Endothelial cell of umbilical vein (primary cell): ENCODE measurements at regions not wholly inside any gene's neighbourhood (a gene's known extent, or its start where the extent isn't known, plus 50 kb on each side); places are given as distances from the start of the nearest gene placed in this dataset.

Experiments used
- BruUV-seq: library from RNA; stranded (reverse); fragments of 400-500 nt; replicated peaks from 2 replicates; lab custom pipeline; 2021; lab: Mats Ljungman, UMichigan
- CTCF ChIA-PET: fragments of 300-600, 350-600 bp; sonication (Branson Sonifier 250); formaldehyde crosslinking; loops from one replicate; lab custom pipeline; 2021; ENCODE audit warnings: antibody characterized with exemption, inconsistent platforms; lab: Charles Lee
- POLR2A ChIA-PET: fragments of 300-600, 350-600 bp; sonication (Branson Sonifier 250); formaldehyde crosslinking; loops from one replicate; lab custom pipeline; 2021; ENCODE audit warnings: antibody characterized with exemption, inconsistent platforms; lab: Charles Lee
- DNase-seq: peaks from one replicate; pipeline ENCODE4 v3.0.0-alpha.2; 2011; ENCODE audit warnings: low read depth, low spot score
- FAIRE-seq: peaks from 2 replicates; lab custom pipeline; 2011; peaks lifted over from hg19 to GRCh38; lab: Jason Lieb, UNC
- H2AFZ ChIP-seq: 2 replicates; pipeline ENCODE4 v1.6.0; 2012; ENCODE audit warnings: low read depth, low read length, control low read depth, inconsistent platforms
- H3K27ac ChIP-seq: 2 replicates; pipeline ENCODE4 v1.5.1; 2011; ENCODE audit warnings: low read depth, mild to moderate bottlenecking, control low read depth, low read length, moderate library complexity; ENCODE audit not compliant: insufficient read depth
- H3K27me3 ChIP-seq, 2 experiments: 2 replicates each; pipeline versions ENCODE4 v1.6.0 to v1.6.1; 2011; ENCODE audit warnings: low read length in 2 of 2, mixed read lengths in 1 of 2; ENCODE audit not compliant: control insufficient read depth in 2 of 2, insufficient read depth in 2 of 2
- H3K36me3 ChIP-seq, 2 experiments: 2 replicates in 1 of 2; 3 replicates in 1 of 2; pipeline ENCODE4 v1.5.1; 2011; ENCODE audit warnings: low read length in 2 of 2, mild to moderate bottlenecking in 1 of 2, moderate library complexity in 1 of 2; ENCODE audit not compliant: control insufficient read depth in 2 of 2, insufficient read depth in 2 of 2; ENCODE audit errors: extremely low read depth in 1 of 2
- H3K4me1 ChIP-seq: 3 replicates; pipeline ENCODE4 v1.5.1; 2011; ENCODE audit warnings: mild to moderate bottlenecking, low read length; ENCODE audit not compliant: control insufficient read depth, insufficient read depth; ENCODE audit errors: extremely low read depth
- H3K4me2 ChIP-seq: 2 replicates; pipeline ENCODE4 v1.6.1; 2011; ENCODE audit warnings: low read length, control low read depth, mixed read lengths; ENCODE audit not compliant: insufficient read depth
- H3K4me3 ChIP-seq, 3 experiments: fragments of 200-600 bp in 1 of 3; sonication (generic), shearing (Covaris generic) in 1 of 3; replicated peaks in 1 of 3; 2 replicates each; pipeline ENCODE4 v1.5.1; 2011 to 2016; ENCODE audit warnings: control low read depth in 3 of 3, low read length in 3 of 3, mild to moderate bottlenecking in 2 of 3, inconsistent platforms in 1 of 3, low read depth in 1 of 3, moderate library complexity in 1 of 3; ENCODE audit not compliant: insufficient read depth in 1 of 3
- H3K79me2 ChIP-seq: 2 replicates; pipeline ENCODE4 v1.6.0; 2012; ENCODE audit warnings: low read length, inconsistent platforms; ENCODE audit not compliant: control insufficient read depth, insufficient read depth
- H3K9ac ChIP-seq: replicated peaks from 2 replicates; pipeline ENCODE3; 2011; ENCODE audit warnings: low read length, control low read depth; ENCODE audit not compliant: insufficient read depth; ENCODE audit errors: extremely low read depth
- H3K9me1 ChIP-seq: replicated peaks from 3 replicates; pipeline ENCODE4 v1.6.0; 2011; ENCODE audit warnings: mild to moderate bottlenecking, low read length; ENCODE audit not compliant: control insufficient read depth, insufficient read depth; ENCODE audit errors: extremely low read depth
- H3K9me3 ChIP-seq: replicated peaks from 2 replicates; pipeline ENCODE4 v1.5.1; 2012; ENCODE audit warnings: low read length, inconsistent platforms; ENCODE audit not compliant: control insufficient read depth, insufficient read depth
- H4K20me1 ChIP-seq: replicated peaks from 2 replicates; pipeline ENCODE3; 2011; ENCODE audit warnings: mild to moderate bottlenecking, low read length; ENCODE audit not compliant: control insufficient read depth, insufficient read depth; ENCODE audit errors: extremely low read depth
- CTCF ChIP-seq, 2 donors: IDR thresholded peaks; 1 replicate in 1 of 2; 2 replicates in 1 of 2; pipeline ENCODE4 v1.5.1; 2011; ENCODE audit warnings: low read length in 2 of 2, mild to moderate bottlenecking in 2 of 2, moderate library complexity in 2 of 2, control low read depth in 1 of 2, inconsistent platforms in 1 of 2, low read depth in 1 of 2; ENCODE audit not compliant: insufficient read depth in 1 of 2; ENCODE audit errors: extremely low read depth in 1 of 2
- FOS ChIP-seq: IDR thresholded peaks from 2 replicates; pipeline ENCODE4 v1.6.1; 2011; ENCODE audit warnings: mild to moderate bottlenecking, low read length, moderate library complexity, borderline replicate concordance; ENCODE audit not compliant: insufficient read depth
- POLR2A ChIP-seq: IDR thresholded peaks from 2 replicates; pipeline ENCODE4 v1.6.1; 2012; ENCODE audit warnings: low read depth, mild to moderate bottlenecking, control low read depth, low read length
- POLR2AphosphoS5 ChIP-seq: IDR thresholded peaks from 2 replicates; pipeline ENCODE4 v1.6.1; 2012; ENCODE audit warnings: low read depth, mild to moderate bottlenecking, control low read depth, low read length, moderate library complexity; ENCODE audit not compliant: insufficient read depth
- dilution Hi-C: fragments of 300-500 bp; cut with MboI; formaldehyde crosslinking; loops from one replicate; pipeline ENCODE4 v1.15.0; 2019; ENCODE audit warnings: low sequenced_read_pairs; ENCODE audit not compliant: extremely low pct_ligation_motif_present
- intact Hi-C: fragments of 100-400 bp; cut with micrococcal nuclease; formaldehyde crosslinking; loops from one replicate; pipeline ENCODE4 v1.10.0; 2022
- TF ChIP-seq, protein P1 (sequence below): IDR thresholded peaks from 2 replicates; pipeline ENCODE4 v1.6.1; 2011; ENCODE audit not compliant: insufficient read depth, insufficient read length

DNA sequence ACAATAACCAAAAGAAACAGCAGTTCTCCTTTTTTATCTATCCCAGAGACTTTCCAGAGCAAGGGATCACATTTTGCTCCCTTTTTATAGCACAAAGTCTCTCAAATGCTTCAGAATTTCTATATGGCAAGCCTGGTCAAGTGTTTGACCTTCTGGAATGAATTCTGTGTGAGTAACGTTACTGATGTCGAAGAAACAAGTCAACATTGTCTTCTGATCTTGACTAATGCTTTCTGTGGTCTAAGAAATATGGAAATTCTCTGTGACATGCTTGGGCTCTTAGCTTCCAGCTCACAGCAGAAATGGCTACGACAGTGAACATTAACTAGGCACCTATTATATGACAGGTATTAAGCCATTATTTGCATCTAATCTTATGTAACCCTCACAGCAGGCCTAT, 411.7 kb downstream of the CADM1 start:
- H3K79me2 ChIP-seq, result no peaks in the 10 kb centered on the region
- no peaks in the 10 kb centered on the region for H3K9me1 ChIP-seq
- POLR2A ChIA-PET, result no interaction called here
- no peak for TF ChIP-seq POLR2AphosphoS5
- no peak for TF ChIP-seq FOS
- TF ChIP-seq, protein P1, sequence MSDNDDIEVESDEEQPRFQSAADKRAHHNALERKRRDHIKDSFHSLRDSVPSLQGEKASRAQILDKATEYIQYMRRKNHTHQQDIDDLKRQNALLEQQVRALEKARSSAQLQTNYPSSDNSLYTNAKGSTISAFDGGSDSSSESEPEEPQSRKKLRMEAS, result no peak
- TF ChIP-seq CTCF (IDR thresholded peaks at IDR 0.05; ENCODE audit: extremely low read depth in 1 of 2, insufficient read depth in 1 of 2, low read depth in 1 of 2, low read length in 2 of 2), result no peak
- TF ChIP-seq POLR2A, result no peak
- H3K9ac ChIP-seq, result no peak overlapping the region
- no peak overlapping the region for H3K4me3 ChIP-seq
- H3K9me3 ChIP-seq, result no peaks in the 10 kb centered on the region
- no peaks in the 10 kb centered on the region for H3K4me1 ChIP-seq
- no TSS peak for BruUV-seq
- CTCF ChIA-PET, result no interaction called here
- DNase-seq, result no peak
- no peaks in the 10 kb centered on the region for H3K27me3 ChIP-seq
- H3K27ac ChIP-seq, result no peak overlapping the region
- H3K36me3 ChIP-seq, result no peaks in the 10 kb centered on the region
- dilution Hi-C loops, result no loop called here
- FAIRE-seq, result no peak
- H2AFZ ChIP-seq, result no peak overlapping the region
- no peak overlapping the region for H3K4me2 ChIP-seq
- intact Hi-C loops, result no loop called here
- no peaks in the 10 kb centered on the region for H4K20me1 ChIP-seq

DNA sequence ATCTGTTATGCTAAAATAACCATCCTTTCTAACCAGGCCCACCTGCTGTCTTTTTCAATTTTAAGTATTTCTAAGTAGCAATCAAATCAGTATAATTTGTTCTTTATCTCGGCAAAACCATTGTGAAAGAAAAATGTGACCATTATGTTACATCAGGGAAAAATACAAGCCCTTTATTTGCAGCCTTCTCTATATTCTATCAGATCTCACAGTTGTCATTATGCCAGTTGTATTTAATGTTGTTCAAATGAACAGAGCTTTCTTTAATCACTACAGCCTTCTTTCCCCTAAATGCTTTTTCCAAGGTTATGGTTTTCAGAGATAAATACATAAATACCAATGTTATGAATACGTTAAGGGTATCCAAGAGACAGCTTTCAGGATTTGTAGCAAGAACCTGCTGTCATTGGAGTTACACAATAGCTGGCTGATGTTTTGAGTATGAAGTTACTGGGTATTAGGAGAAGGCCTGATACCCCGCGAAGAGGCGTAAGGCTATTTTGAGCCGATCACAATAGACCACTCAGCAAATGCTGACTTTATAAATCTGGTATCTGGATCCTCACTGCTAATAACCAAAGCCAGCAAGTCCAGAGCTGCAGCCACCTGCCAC, 406.3 kb downstream of the CADM1 start:
- no peak overlapping the region for H3K27ac ChIP-seq
- intact Hi-C loops, result no loop called here
- H3K36me3 ChIP-seq, result no peaks in the 10 kb centered on the region
- no peak overlapping the region for H2AFZ ChIP-seq
- H3K9me1 ChIP-seq, result no peaks in the 10 kb centered on the region
- TF ChIP-seq FOS, result no peak
- H3K9me3 ChIP-seq, result no peaks in the 10 kb centered on the region
- H3K27me3 ChIP-seq, result no peaks in the 10 kb centered on the region
- H3K4me3 ChIP-seq, result no peak overlapping the region
- no peak overlapping the region for H3K4me2 ChIP-seq
- H3K79me2 ChIP-seq, result no peaks in the 10 kb centered on the region
- POLR2A ChIA-PET, result no interaction called here
- no peak overlapping the region for H3K9ac ChIP-seq
- H4K20me1 ChIP-seq, result no peaks in the 10 kb centered on the region
- DNase-seq, result no peak
- CTCF ChIA-PET, result no interaction called here
- no peak for FAIRE-seq
- BruUV-seq, result no TSS peak
- dilution Hi-C loops, result no loop called here
- H3K4me1 ChIP-seq, result no peaks in the 10 kb centered on the region
